Stimulated activated CD4-positive, alpha-beta T cell treated with anti-CD3 and anti-CD28 coated beads, Interleukin-4, amount 100 ng/mL, for 1 hour (primary cell): ENCODE measurements at regions not wholly inside any gene's neighbourhood (a gene's known extent, or its start where the extent isn't known, plus 50 kb on each side); places are given as distances from the start of the nearest gene placed in this dataset.
"Not testable (repeated sequence)": the region's sequence is repeated elsewhere in the genome, so short reads cannot be mapped to it uniquely, and the experiment has no call there.

Experiments used
- DNase-seq: peaks from one replicate; pipeline ENCODE4 v3.0.0-alpha.2; 2020

DNA sequence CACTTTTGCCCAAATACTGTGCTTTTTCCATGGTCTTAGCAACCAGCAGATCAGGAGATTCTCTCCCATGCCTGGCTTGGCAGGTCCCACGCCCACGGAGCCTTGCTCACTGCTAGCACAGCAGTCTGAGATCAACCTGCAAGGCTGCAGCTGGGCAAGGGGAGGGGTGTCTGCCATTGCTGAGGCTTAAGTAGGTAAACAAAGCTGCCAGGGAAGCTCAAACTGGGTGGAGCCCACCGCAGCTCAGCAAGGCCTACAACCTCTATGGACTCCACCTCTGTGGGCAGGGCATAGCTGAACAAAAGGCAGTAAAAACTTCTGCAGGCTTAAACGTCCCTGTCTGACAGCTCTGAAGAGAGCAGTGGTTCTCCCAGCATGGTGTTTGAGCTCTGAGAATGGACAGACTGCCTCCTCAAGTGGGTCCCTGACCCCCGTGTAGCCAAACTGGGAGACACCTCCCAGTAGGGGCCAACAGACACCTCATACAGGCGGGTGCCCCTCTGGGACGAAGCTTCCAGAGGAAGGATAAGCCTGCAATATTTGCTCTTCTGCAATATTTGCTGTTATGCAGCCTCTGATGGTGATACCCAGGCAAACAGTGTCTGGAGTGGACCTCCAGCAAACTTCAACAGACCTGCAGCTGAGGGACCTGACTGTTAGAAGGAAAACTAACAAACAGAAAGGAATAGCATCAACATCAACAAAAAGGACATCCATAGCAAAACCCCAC is 132.8 kb upstream of the STARD13 start:
- not testable (repeated sequence) for DNase-seq

- DNase-seq = not testable (repeated sequence)
These were observed 134.6 kb upstream of the STARD13 start for GRCh38 chr13:33420117-33420516.

GRCh38 chr13:33426131-33426530 is 140.6 kb upstream of the STARD13 start:
- no peak for DNase-seq

DNA sequence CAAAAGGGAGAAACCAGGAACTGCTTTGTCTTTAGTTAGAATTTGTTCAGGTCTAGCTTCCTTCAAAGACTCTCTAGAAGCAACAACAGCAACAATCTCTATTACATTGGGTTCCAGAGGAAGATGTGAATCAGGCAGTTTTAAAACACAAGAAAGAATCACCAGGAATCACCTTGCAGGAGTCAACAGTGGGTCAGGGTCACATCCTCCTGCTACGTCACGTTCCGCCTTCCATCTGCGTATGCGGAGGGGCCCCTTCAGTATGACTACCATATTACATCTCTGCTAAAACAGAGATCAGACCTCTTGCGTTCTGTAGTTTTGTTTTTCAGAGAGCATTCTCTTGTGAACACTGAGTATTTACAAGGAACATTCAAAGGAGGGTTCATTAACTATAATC is 147.8 kb upstream of the STARD13 start:
- DNase-seq = no peak

DNA sequence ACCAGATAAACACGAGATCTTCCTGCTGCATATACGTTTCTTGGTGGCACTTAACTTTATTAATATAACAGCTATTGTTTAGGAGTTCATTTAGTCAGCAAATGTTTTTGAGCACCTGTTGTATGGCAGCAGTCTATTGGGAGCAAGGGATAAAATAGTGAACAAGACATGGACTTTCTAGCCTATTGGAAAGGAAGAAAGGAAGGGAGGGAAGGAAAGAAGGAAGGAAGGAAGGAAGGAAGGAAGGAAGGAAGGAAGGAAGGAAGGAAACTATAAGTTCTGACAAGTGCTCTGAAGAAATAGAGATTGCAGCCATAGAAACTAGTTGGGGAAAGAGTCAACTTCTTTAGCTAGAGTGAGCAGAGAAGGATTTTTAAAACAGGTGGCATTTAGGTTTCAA is 149.1 kb upstream of the STARD13 start:
- DNase-seq = no peak

GRCh38 chr13:33435207-33435606 is 149.7 kb upstream of the STARD13 start:
- DNase-seq = no peak

DNA sequence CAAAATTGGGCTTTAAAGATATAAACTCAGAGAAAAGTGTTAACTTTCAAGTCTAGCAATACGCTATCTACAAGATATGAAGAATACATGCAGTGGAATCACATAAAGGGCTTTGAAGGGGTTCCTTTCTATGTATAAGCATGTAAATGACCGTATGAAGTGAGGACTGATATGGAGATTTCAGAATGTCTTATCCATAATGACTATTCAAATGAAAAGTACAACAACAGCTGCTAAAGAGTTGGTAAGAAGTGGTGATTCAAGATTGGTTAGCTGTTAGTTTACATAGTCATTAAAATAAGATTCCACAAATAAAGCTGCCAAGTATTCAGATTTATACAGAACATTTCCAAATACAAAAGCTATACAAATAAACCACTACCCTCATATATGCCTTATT is 153.4 kb upstream of the STARD13 start:
- no peak for DNase-seq

GRCh38 chr13:33441015-33441414 is 155.5 kb upstream of the STARD13 start:
- no peak for DNase-seq

GRCh38 chr13:33445024-33445423 is 159.5 kb upstream of the STARD13 start:
- DNase-seq = no peak

DNA sequence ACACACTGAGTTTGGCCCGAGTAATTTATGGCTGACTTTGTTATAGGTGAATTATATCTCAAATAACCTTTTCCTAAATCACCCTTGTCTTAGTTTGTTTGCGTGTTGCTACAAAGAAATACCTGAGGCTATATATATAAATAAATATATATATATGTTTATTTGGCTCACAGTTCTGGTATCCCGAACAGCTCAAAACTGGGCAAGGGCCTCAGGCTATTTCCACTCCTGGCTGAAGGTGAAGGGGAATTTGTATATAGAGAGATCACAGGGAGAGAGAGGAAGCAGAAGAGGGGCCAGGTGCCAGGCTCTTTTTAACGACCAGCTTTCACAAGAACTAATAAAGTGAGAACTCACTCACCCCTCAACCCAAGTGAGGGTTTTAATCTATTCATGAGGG is 159.9 kb upstream of the STARD13 start:
- DNase-seq = no peak

- DNase-seq = no peak
These were observed 161.5 kb upstream of the STARD13 start for GRCh38 chr13:33446821-33447725.

GRCh38 chr13:33448889-33449288 is 163.3 kb upstream of the STARD13 start:
- DNase-seq = no peak

DNA sequence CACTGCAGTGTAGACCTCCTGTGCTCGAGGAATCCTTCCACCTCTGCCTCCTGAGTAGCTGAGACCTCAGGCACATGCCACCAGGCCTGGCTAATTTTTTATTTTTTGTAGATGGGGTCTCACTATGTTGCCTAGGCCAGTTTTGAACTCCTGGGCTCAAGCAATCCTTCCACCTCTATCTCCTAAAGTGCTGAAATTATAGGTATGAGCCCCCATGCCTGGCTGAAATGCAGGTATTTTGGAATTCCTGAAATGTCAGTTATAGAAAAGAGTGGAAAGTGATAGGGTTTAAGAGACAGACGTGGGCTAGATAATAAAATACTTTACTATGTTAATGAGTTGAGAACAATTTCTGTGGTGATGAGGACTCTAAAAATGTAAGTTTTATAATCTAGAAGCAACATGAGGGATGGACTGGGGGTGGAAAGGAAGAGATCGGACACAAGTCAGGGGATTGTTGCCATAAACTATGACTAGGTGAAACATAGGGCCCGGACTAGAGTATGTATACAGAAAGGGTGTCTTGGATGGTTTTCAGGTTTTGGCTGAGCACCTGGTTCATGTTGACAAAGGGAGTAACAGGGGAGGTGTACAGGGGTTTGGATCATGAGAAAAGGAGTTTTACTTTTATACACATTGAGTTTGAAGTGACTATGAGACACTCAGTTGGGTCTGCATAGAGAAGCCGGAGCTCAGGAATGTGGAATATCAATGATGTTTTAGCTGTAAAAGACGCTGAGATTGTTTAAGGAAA is 165.6 kb upstream of the STARD13 start:
- DNase-seq = no peak

- DNase-seq = no peak
These were observed 167.4 kb upstream of the STARD13 start for GRCh38 chr13:33452873-33453517.

DNA sequence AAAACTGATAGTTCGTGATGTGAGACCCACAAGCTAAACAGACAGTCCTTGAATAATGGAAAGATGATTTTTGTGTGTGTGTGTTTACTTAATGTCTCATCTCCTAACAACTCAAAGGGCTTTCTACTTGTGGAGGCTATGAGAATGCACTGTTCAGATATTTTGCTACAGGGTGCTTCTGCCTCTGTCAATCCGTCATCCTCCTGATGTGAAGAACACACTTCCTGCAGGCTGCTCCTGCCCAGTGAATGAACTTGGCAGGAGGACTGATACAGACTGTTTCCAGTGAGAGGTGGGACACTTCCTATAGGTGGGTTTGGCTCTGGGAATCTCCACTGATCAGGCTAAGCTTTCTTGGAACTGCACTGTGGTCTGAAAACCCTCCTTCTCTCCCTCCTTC is 168.4 kb upstream of the STARD13 start:
- DNase-seq = no peak

DNA sequence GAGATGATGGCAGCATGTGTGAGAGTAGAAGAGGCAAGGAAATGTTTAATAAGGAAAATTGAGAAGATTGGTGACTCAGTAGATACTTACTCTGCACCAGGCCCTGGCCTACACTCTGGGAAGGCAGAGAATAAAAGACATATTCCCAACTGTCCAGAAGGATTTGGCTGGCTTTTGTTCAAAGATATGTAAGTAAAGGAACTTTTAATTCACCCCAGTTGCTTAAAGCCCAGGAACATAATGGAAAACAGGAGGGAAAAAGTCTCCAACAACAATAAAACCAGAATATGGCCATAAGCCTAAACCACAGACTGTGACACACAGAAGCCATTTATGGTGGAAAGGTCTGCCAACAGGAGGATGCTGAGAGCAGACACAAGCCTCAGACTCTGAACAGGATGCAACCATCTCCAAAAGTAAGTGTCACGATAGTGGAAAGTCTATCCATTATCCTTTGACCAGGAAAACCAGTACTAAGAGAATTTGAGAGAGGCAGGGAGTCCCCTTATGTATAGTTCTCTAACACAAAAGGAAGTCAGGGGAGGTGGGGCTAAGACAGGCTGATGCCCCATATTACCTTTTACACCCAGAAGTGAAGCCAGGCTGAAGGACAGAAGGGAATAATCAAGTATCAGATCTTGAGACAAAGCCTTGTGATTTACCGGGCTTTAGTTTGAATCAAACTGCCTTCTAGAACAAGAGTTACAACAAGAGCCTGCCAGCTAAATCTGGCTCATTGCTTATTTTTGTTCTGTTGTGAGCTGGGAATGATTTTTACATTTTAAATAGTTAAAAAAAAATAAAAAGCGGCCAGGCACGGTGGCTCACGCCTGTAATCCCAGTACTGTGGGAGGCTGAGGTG is 169.5 kb upstream of the STARD13 start:
- no peak for DNase-seq

DNA sequence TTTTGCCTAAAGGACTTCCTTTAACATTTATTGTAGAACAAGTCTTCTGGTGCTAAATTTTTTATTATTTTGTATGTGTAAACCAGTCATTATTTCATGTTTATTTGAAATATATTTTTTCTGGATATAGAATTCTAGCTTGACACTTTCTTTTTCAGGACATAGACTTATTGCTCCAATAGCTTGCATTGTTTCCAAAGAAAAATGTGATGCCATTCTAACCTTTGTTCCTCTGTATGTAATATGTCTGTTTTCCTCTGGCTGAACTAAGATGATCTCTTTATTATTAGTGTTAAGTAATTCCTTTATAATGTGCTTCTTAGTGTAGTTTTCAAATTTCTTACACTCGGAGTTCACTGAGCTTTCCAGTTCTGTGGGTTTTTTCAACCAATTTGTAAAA is 174.1 kb upstream of the STARD13 start:
- DNase-seq = no peak

GRCh38 chr13:33462109-33462508 is 176.6 kb upstream of the STARD13 start:
- DNase-seq = no peak

GRCh38 chr13:33464345-33464744 is 178.8 kb upstream of the STARD13 start:
- no peak for DNase-seq

DNA sequence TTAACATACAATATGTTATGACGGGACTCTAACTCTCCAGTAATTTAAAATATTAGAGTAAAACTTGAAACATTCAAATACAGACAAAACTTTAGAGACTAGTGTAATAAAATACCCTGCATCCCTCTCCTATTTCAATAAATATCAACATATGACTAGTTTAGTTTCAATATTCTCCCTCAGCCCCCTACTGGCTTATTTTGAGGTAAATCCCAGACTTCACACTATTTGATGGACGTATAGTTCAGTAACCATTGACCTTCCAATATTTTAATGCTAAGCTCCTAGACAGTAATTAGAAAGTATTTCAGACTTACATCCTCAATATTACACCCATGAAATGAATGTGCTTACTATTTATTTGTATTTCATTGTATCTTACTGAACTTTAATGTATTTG is 180.7 kb upstream of the STARD13 start:
- DNase-seq = no peak

DNA sequence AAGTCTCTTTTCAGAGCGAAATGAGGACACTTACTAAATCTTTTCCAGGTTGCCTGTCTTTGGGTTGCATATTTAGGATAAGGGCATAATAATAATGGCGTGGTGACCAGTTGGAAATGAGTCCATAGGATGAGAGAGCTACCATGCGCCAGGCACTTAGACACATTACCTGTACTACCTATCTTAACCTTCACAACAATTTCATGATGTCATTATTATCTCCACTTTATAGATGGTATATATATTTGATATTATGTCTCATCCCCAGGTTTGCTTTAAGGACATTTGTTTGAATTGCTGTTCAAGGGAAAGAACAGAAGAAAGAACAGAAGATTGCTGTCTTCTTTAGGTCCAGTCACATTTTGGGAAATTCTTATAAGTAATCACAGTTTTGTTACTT is 182.0 kb upstream of the STARD13 start:
- DNase-seq = no peak

DNA sequence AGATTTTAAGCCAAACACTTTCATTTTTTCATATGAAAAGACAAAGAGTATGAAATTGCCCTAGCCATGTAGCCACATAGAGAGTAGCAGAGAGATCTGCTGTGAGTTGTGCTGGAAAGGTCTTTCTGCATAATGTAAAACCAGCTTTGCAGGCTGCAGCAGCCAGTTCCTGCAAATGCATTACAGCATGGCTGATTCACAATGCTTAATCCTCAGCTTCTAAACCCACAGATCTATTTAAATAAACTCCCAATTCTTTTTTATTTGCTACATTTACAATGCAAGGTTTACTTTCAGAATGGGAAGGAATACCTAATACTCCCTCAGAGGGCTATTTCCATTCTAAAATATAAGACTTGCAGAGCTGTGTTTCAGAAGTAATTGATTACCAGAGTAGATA is 185.6 kb upstream of the STARD13 start:
- DNase-seq = no peak
